Activated naive CD8-positive, alpha-beta T cell treated with anti-CD3 and anti-CD28 coated beads for 36 hours (primary cell): ENCODE measurements at regions not wholly inside any gene's neighbourhood (a gene's known extent, or its start where the extent isn't known, plus 50 kb on each side); places are given as distances from the start of the nearest gene placed in this dataset.
A peak's percentile ranks its signal among the peaks of the same experiment; 100 is the strongest.

Source experiments
- DNase-seq: peaks from one replicate; pipeline ENCODE4 v3.0.0; 2021
- H3K27ac Mint-ChIP-seq: one replicate; pipeline ENCODE4 v1.8.0; 2022; ENCODE audit warnings: mild to moderate bottlenecking, moderate library complexity, mixed read lengths
- H3K27me3 Mint-ChIP-seq: one replicate; pipeline ENCODE4 v1.8.0; 2022; ENCODE audit warnings: mild to moderate bottlenecking, mixed read lengths
- H3K36me3 Mint-ChIP-seq: one replicate; pipeline ENCODE4 v1.8.0; 2021; ENCODE audit warnings: mild to moderate bottlenecking, mixed read lengths
- H3K4me1 Mint-ChIP-seq: one replicate; pipeline ENCODE4 v1.8.0; 2021; ENCODE audit warnings: mixed read lengths
- H3K4me3 Mint-ChIP-seq: one replicate; pipeline ENCODE4 v1.8.0; 2022; ENCODE audit warnings: mild to moderate bottlenecking, moderate library complexity, mixed read lengths
- H3K9me3 Mint-ChIP-seq: one replicate; pipeline ENCODE4 v1.8.0; 2022; ENCODE audit warnings: mixed read lengths

DNA sequence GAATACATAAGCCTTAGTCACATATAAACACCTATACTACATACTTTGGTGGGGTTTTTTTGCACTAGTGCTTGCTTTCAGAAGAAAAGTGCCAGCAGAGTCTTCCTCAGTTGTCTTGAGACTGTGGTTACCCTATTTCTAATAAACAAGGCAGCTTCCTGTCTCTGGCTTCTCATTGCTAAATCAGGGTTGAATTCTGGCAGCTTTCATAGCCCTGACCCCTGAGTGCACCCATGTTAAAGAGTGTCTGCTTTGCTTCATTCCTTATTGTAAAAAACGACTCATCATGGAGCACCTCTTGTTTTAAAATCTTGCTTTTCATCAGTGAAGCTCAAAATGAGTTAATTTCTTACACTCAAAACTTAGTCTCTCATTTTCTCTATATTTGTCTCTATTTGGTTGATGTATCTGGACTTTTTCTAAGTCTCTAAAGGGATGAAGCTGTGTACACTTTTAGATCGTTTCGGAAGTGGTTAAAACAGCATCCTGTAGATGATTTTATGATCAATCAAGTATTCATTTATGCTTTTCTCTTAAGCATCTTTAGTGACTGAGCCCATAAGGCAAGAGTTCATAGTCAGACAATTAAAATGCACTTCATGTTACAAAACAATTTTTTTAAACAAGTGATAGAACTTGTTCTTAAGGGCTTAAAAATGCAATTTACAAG, 72.1 kb downstream of the KLF12 start:
- peaks cover 68% of the 10 kb centered on the region for H3K4me1 Mint-ChIP-seq
- peaks cover 8% of the 10 kb centered on the region for H3K9me3 Mint-ChIP-seq
- H3K4me3 Mint-ChIP-seq: peak overlapping the region; percentile 68
- no peak for DNase-seq
- H3K36me3 Mint-ChIP-seq: peaks cover 32% of the 10 kb centered on the region
- H3K27me3 Mint-ChIP-seq: no peaks in the 10 kb centered on the region
- peak overlapping the region; percentile 83 for H3K27ac Mint-ChIP-seq

DNA sequence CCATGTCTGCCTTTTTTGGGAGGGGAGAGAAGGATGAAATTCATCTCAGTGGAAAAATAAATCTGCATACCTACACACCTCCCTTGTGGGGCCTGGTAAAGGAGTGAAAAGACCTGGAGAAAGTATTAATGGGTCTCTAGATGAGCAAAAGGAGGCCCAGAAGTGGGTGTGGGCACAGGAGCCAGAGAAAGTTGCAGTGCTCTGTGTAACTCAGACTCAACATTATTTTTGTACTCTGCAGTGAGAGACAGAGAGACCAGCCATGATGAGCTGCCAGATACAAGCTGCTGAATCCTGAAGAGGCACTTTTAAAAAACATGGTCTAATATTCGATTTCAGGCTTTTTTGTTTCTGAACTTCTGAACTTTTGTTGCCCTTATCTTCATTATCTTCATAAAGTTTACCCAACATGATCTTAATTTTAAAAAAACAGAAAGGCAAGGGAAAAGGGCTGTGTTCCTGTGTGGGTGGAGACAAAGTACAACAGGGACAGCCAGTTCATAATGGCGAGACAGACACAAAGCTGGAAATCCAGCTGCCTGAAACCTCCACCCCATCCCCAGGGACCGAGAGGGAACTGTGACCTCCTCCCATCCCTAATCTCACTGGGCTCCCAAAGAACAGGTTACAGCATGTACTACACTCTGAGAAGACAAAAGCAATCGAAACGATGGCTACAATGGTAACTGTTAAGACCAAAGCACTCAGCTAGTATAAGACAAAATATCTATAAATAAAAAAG, 77.2 kb downstream of the KLF12 start:
- H3K27ac Mint-ChIP-seq: peak overlapping the region; percentile 49

DNA sequence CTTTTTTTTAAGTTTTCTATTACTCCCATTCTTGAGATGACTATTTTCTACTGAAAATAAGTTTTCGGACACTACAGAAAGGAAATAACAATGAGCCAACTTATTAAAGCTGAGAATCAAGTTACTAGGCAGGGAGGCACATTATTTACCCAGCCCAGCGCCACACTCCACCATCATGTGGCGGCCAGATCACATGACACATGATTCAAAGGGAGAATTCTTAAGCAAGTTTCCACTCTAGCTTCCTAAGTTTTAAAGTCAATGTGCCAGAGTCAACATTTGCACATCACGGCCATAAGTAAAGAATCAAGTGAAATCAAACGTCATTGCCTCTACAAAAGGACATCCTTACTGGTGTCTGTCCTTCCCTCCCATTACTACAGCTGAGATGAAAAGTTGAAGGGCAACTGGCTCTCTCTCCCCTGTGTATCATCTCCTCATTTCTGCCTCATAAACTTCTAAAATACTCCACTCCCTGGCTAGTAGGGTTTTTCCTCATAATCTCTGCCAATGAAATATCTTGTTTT, 81.7 kb downstream of the KLF12 start:
- Mint-ChIP-seq H3K9me3 (no peaks in the 10 kb centered on the region), H3K27me3 (no peaks in the 10 kb centered on the region), H3K4me3 (no peak overlapping the region), H3K36me3 (peaks cover 30% of the 10 kb centered on the region), H3K4me1 (peaks cover 76% of the 10 kb centered on the region), H3K27ac (peak overlapping the region; percentile 14)
- no peak for DNase-seq

More for the DNA sequence above, 77.2 kb downstream of the KLF12 start:
- no peak for DNase-seq
- no peak overlapping the region for H3K4me3 Mint-ChIP-seq
- H3K27me3 Mint-ChIP-seq: no peaks in the 10 kb centered on the region
- peaks cover 75% of the 10 kb centered on the region for H3K4me1 Mint-ChIP-seq
- peaks cover 8% of the 10 kb centered on the region for H3K9me3 Mint-ChIP-seq
- peaks cover 31% of the 10 kb centered on the region for H3K36me3 Mint-ChIP-seq

DNA sequence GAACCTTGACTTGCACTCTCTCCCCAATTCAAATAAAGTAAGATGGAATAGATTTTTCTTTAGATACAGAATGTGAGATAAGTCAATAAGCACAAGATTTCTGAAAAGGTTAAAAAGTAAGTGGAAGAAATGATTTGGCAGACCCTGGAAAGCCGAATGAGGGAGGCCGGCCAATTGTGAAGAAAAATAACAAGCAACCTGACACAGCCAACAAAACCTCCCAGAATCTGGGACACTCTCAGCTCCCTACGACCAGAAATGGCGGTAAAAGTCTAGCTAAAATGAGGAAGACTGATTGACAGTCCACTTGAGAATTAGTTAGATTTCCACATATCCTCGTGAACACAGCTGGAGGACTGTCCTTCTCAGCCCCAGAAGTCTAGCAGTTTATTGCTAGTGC, 85.4 kb downstream of the KLF12 start:
- DNase-seq: no peak
- H3K27me3 Mint-ChIP-seq: no peaks in the 10 kb centered on the region
- H3K36me3 Mint-ChIP-seq: peaks cover 35% of the 10 kb centered on the region
- H3K4me1 Mint-ChIP-seq: peaks cover 55% of the 10 kb centered on the region
- no peak overlapping the region for H3K4me3 Mint-ChIP-seq
- H3K27ac Mint-ChIP-seq: no peak overlapping the region
- peaks cover 1% of the 10 kb centered on the region for H3K9me3 Mint-ChIP-seq

DNA sequence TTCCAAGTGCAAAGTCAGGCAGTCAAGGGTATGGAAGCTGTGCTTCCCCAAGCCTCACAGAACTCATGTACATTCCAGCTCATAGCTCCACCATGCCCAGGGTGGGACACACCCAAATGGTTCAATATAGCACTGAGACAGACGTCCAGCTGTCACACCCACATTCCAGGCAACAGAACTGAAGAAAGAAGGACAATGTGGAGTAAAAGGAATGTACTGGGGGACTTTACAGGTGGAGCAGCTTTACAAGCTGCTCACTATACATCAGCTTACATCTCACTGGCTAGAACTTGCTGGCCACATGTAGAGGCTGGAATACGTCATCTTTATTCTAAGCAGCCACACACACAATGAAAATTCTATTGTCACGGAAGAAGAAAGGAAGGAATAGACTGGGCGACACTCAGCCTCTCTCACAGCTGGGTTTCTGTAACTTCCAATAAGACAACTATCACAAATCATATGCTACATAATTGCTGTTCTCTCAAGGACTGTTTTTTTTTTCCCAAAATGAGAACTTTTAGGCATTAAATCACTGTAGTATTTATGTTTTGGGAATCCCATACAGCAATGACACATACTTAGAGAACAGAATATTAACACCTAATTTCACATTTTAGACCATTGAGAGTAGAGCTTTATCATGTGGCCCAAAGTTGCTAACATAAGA, 86.1 kb downstream of the KLF12 start:
- Mint-ChIP-seq H3K36me3 (peaks cover 34% of the 10 kb centered on the region), H3K27me3 (no peaks in the 10 kb centered on the region), H3K4me1 (peaks cover 49% of the 10 kb centered on the region), H3K4me3 (no peak overlapping the region), H3K9me3 (peaks cover 1% of the 10 kb centered on the region), H3K27ac (no peak overlapping the region)
- no peak for DNase-seq

DNA sequence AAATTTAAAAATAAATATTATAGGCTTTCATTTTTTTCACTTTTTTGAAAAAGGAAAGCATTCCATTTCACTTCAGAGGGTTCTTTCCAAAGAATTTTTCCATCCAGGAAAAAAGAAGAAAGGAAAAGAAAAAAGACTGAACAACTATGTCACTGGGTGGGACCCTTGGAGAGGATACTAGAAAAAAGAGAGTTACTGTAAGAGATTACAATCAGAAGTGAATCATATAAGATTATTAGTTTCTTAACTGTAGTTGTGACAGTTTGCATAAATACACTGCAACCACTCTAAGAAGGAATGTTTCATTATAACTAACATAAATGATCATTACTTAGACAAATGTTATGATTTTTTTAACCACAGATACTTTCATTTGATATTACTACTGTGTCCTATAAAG, 87.8 kb downstream of the KLF12 start:
- H3K36me3 Mint-ChIP-seq: peaks cover 25% of the 10 kb centered on the region
- peaks cover 1% of the 10 kb centered on the region for H3K9me3 Mint-ChIP-seq
- peaks cover 46% of the 10 kb centered on the region for H3K4me1 Mint-ChIP-seq
- no peak for DNase-seq
- H3K27me3 Mint-ChIP-seq: no peaks in the 10 kb centered on the region
- H3K4me3 Mint-ChIP-seq: no peak overlapping the region
- H3K27ac Mint-ChIP-seq: no peak overlapping the region

DNA sequence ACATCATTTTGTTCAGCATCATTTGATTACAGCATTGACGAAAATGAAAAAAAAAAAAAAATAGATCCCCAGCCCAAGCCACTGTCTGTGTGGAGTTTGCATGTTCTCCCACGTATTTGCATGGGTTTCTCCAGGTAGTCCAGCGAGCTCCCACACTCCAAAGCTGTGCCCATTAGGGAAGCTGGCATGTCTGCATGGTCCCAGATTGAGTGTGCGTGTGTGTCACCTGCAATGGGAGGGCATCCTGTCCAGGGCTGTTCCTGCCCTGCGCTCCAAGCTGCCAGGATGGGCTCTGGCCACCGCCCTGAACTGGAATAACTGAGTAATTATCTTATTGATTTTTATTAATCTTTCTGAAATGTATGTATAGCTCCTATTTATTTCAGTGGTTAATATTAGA, 88.6 kb downstream of the KLF12 start:
- H3K4me3 Mint-ChIP-seq: no peak overlapping the region
- H3K27me3 Mint-ChIP-seq: no peaks in the 10 kb centered on the region
- H3K27ac Mint-ChIP-seq: no peak overlapping the region
- H3K9me3 Mint-ChIP-seq: peaks cover 1% of the 10 kb centered on the region
- H3K4me1 Mint-ChIP-seq: peaks cover 44% of the 10 kb centered on the region
- H3K36me3 Mint-ChIP-seq: peaks cover 19% of the 10 kb centered on the region
- no peak for DNase-seq

DNA sequence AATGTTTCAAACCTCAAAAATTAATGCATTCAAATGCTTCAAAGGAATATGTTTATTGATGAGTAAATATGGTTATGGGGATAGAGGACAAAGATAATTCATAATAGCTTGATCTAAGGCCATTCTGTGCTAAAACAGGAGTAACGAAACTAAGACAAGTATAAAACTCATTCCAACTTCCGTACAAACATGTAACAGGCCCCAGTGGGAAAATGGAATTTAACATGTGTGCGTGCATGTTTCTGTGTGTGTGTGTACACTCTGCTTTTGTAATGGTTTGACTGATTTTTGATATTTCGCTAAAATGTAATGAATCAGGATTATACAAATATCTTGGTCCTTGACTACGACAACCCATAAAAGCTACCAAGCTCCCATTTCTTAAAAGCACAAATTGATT, 91.0 kb downstream of the KLF12 start:
- Mint-ChIP-seq H3K36me3 (peaks cover 5% of the 10 kb centered on the region), H3K4me1 (peaks cover 40% of the 10 kb centered on the region), H3K4me3 (no peak overlapping the region), H3K27me3 (no peaks in the 10 kb centered on the region), H3K27ac (no peak overlapping the region), H3K9me3 (peaks cover 1% of the 10 kb centered on the region)
- no peak for DNase-seq

DNA sequence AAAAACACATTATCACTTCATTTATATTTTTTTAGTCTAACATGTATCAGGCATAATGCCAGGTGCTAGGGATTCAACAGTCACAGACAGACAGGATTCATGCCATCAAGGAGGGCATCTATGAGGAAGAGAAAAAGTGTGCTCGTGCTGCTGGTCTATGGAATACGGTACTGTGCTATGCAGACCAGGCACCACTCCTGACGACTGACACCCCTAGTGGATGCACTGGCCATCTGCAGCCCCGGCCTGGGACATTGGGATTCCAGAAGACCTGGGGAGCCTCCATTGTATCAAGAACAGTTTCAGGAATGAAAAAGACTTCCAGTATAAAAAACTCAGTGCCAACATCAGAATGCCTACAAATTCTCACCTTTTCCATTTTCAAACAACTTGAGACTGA, 94.0 kb downstream of the KLF12 start:
- Mint-ChIP-seq H3K4me3 (no peak overlapping the region), H3K27ac (no peak overlapping the region), H3K9me3 (peaks cover 1% of the 10 kb centered on the region), H3K27me3 (no peaks in the 10 kb centered on the region), H3K36me3 (peaks cover 13% of the 10 kb centered on the region), H3K4me1 (peaks cover 44% of the 10 kb centered on the region)
- DNase-seq: no peak

DNA sequence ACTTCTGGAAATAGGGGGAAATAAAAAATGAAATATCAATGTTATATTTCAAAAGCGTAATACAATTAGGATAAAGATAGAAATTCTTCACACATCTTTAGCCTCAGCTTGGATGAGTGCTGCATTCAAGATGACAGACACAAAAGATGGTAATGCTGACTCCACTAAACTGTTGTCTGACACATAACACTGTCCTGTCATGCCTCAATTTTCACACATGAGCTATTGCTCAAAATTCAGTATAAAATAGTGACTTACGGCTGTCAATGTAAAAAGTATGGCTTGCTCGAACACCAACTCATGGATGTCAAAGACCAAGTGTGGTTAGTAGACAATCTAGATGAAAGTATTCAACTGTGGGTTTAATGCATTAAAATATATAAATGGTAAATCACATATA, 94.5 kb downstream of the KLF12 start:
- H3K27me3 Mint-ChIP-seq: no peaks in the 10 kb centered on the region
- no peak for DNase-seq
- no peak overlapping the region for H3K4me3 Mint-ChIP-seq
- H3K36me3 Mint-ChIP-seq: peaks cover 18% of the 10 kb centered on the region
- H3K27ac Mint-ChIP-seq: no peak overlapping the region
- peaks cover 1% of the 10 kb centered on the region for H3K9me3 Mint-ChIP-seq
- peaks cover 48% of the 10 kb centered on the region for H3K4me1 Mint-ChIP-seq

DNA sequence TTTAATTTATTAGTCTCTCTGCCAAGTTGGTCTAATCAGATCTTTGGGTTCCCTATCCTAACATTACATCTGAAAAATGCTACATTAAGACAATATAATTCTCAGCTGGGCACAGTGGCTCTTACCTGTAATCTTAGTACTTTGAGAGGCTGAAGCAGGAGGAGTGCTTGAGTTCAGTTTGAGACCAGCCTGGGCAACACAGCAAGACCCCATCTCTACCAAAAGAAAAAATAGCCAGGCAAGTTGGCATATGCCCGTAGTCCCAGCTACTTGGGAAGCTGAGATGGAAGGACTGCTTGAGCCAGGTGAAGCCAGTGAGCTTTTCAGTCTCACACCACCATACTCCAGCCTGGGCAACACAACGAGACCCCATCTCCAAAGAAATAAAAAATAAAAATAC, 95.0 kb downstream of the KLF12 start:
- Mint-ChIP-seq H3K4me3 (no peak overlapping the region), H3K4me1 (peaks cover 46% of the 10 kb centered on the region), H3K9me3 (no peaks in the 10 kb centered on the region)

DNA sequence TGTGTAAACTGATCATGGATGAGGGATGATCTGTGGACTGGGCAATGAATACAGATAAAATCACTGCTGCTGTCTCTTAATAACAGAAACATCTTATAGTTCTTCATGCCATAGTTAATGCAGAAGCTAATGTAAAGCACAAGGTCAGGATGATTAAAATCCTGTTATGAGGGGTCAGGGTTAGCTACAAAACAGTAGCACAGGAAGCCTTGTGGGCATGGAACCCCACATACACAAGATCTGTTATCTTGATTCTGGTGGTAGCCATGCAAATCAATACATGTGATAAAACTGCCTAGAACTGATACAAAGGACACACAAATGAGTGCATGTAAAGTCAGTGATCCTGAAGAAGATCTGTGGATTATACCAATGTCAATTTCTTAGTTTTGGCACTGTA, 96.4 kb downstream of the KLF12 start:
- no peaks in the 10 kb centered on the region for H3K9me3 Mint-ChIP-seq
- no peaks in the 10 kb centered on the region for H3K27me3 Mint-ChIP-seq
- H3K4me3 Mint-ChIP-seq: no peak overlapping the region
- peaks cover 43% of the 10 kb centered on the region for H3K4me1 Mint-ChIP-seq
- DNase-seq: no peak
- H3K27ac Mint-ChIP-seq: no peak overlapping the region
- H3K36me3 Mint-ChIP-seq: peaks cover 12% of the 10 kb centered on the region

More for the DNA sequence above, 95.0 kb downstream of the KLF12 start:
- H3K27me3 Mint-ChIP-seq: no peaks in the 10 kb centered on the region
- H3K36me3 Mint-ChIP-seq: peaks cover 15% of the 10 kb centered on the region
- no peak for DNase-seq
- H3K27ac Mint-ChIP-seq: no peak overlapping the region

DNA sequence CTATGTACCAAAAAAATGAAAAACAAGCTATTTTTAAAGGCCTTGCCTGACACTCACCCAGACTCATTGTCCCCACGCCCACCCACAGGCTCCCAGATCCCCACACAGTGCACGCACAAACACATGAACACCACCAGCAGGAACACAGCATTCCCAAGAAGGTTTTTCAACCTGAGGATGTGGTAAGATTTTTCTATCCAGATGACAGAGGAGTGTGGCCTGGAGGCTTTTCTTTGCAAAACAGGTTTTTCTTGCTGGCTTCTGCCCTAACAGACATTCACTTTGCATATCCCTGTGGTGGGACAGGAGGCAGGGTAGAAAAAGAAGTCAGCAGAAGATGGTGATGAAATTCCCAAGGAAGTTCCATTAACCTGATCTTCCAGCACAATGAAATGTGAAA, 97.8 kb downstream of the KLF12 start:
- Mint-ChIP-seq H3K27me3 (no peaks in the 10 kb centered on the region), H3K4me1 (peaks cover 37% of the 10 kb centered on the region), H3K4me3 (no peak overlapping the region), H3K36me3 (peaks cover 14% of the 10 kb centered on the region), H3K27ac (no peak overlapping the region), H3K9me3 (no peaks in the 10 kb centered on the region)
- no peak for DNase-seq

DNA sequence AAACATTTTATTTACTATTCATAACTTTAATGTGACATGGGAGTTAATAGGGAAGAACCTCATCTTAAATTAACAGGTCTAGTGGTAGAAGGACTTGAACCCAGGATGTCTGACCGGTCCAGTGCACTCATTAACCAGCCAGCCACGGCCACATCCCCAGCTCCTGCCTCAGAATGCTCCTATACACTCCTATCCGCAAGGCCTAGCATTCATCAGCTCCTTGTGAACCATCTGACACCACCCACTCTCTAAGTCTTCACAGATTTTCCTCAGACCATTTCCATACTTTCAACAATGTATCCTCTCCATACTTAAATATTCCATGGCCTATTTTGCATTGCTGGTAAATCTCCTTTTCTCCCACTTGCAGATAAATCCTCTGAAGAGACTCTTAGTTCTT, 98.3 kb downstream of the KLF12 start:
- H3K4me1 Mint-ChIP-seq: peaks cover 38% of the 10 kb centered on the region
- peaks cover 2% of the 10 kb centered on the region for H3K9me3 Mint-ChIP-seq
- H3K27ac Mint-ChIP-seq: no peak overlapping the region
- peaks cover 18% of the 10 kb centered on the region for H3K36me3 Mint-ChIP-seq
- no peaks in the 10 kb centered on the region for H3K27me3 Mint-ChIP-seq
- DNase-seq: no peak
- no peak overlapping the region for H3K4me3 Mint-ChIP-seq

DNA sequence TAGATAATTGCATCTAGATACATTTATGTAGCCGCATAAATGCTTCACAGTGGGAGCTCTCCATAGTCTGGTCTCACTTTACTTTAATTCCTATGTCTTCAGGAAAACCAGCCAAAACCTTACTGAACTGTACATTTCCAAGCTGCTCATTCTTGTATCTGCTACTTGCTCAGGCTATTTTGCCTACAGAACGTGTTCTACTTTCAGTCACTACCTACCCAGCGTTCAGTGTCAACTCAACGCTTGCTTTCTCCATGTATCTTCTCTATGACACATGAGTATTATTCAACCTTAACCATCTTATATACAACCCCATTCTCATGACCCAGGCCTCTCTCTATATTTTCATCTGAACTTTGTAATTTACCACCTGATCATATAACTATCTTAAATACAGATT, 101.9 kb downstream of the KLF12 start:
- Mint-ChIP-seq H3K27me3 (no peaks in the 10 kb centered on the region), H3K4me3 (no peak overlapping the region), H3K9me3 (peaks cover 4% of the 10 kb centered on the region), H3K27ac (no peak overlapping the region), H3K36me3 (peaks cover 24% of the 10 kb centered on the region), H3K4me1 (peaks cover 42% of the 10 kb centered on the region)
- no peak for DNase-seq
